Breast epithelium (tissue), 4 donors: ENCODE measurements at regions not wholly inside any gene's neighbourhood (a gene's known extent, or its start where the extent isn't known, plus 50 kb on each side); places are given as distances from the start of the nearest gene placed in this dataset.

Experiments
- DNase-seq, 2 donors: peaks; one replicate each; pipeline ENCODE4 v3.0.0-alpha.2; 2019; ENCODE audit warnings: low spot score in 2 of 2
- H3K27ac ChIP-seq, 2 donors: fragments of 200-600 bp; sonication (generic) in 1 of 2; one replicate each; pipeline ENCODE4 v1.5.1; 2016 to 2019; ENCODE audit warnings: mild to moderate bottlenecking in 1 of 2
- H3K27me3 ChIP-seq, 2 donors: fragments of 200-600 bp; sonication (generic) in 1 of 2; one replicate each; pipeline versions ENCODE4 v1.5.1 to v1.6.0; 2017 to 2019; ENCODE audit warnings: control low read depth in 1 of 2, mild to moderate bottlenecking in 1 of 2
- H3K36me3 ChIP-seq: fragments of 200-600 bp; one replicate; pipeline ENCODE4 v1.5.1; 2019
- H3K4me1 ChIP-seq, 2 donors: fragments of 200-600 bp; sonication (generic); one replicate each; pipeline ENCODE4 v1.5.1; 2016 to 2019; ENCODE audit warnings: control low read depth in 1 of 2
- H3K4me3 ChIP-seq, 3 donors: fragments of 200-600 bp; sonication (generic); 1 replicate in 2 of 3; 2 replicates in 1 of 3; pipeline ENCODE4 v1.5.1; 2016 to 2019; ENCODE audit warnings: mild to moderate bottlenecking in 3 of 3, moderate library complexity in 2 of 3
- H3K9me3 ChIP-seq, 2 donors: fragments of 200-600 bp; sonication (generic) in 1 of 2; one replicate each; pipeline ENCODE4 v1.5.1; 2016 to 2019; ENCODE audit warnings: control low read depth in 1 of 2
- CTCF ChIP-seq, 3 donors: fragments of 450-650 bp; IDR thresholded peaks; one replicate each; pipeline ENCODE4 v1.5.1; 2016 to 2017; ENCODE audit warnings: antibody characterized with exemption in 3 of 3, mild to moderate bottlenecking in 3 of 3, moderate library complexity in 3 of 3
- POLR2A ChIP-seq: fragments of 450-650 bp; IDR thresholded peaks from one replicate; pipeline ENCODE4 v1.6.1; 2016; ENCODE audit warnings: antibody characterized with exemption, mild to moderate bottlenecking, moderate library complexity
- POLR2AphosphoS5 ChIP-seq, 3 donors: sonication (generic); formaldehyde crosslinking; IDR thresholded peaks; one replicate each; pipeline ENCODE4 v1.6.1; 2017; ENCODE audit warnings: antibody characterized with exemption in 3 of 3
- intact Hi-C: fragments of 100-400 bp; cut with DNase I; formaldehyde crosslinking; loops from one replicate; pipeline ENCODE4 v1.15.1; 2023; ENCODE audit warnings: low total_unique reads

- no peaks in the 10 kb centered on the region for H3K4me1 ChIP-seq
Measured at GRCh38 chr1:178629252-178630154, 95.5 kb upstream of the RALGPS2 start.

GRCh38 chr1:178630417-178630816, 94.6 kb upstream of the RALGPS2 start:
- intact Hi-C loops, result no loop called here
- DNase-seq, result no peak

More at GRCh38 chr1:178629252-178630154, 95.5 kb upstream of the RALGPS2 start:
- Histone ChIP-seq H3K27ac (no peak overlapping the region), H3K9me3 (no peaks in the 10 kb centered on the region), H3K4me3 (no peak overlapping the region), H3K27me3 (no peaks in the 10 kb centered on the region), H3K36me3 (no peaks in the 10 kb centered on the region)
- no peak for DNase-seq
- TF ChIP-seq POLR2A, result no peak
- no peak for TF ChIP-seq POLR2AphosphoS5 (IDR thresholded peaks at IDR 0.05)
- TF ChIP-seq CTCF (IDR thresholded peaks at IDR 0.05), result no peak
- intact Hi-C loops, result no loop called here

GRCh38 chr1:178632653-178633052, 92.4 kb upstream of the RALGPS2 start:
- intact Hi-C loops, result no loop called here
- no peak for TF ChIP-seq POLR2A
- no peak for TF ChIP-seq CTCF (IDR thresholded peaks at IDR 0.05)
- TF ChIP-seq POLR2AphosphoS5 (IDR thresholded peaks at IDR 0.05), result no peak
- no peaks in the 10 kb centered on the region for H3K27me3 ChIP-seq
- no peak overlapping the region for H3K4me3 ChIP-seq
- no peaks in the 10 kb centered on the region for H3K4me1 ChIP-seq
- H3K9me3 ChIP-seq, result no peaks in the 10 kb centered on the region
- H3K27ac ChIP-seq, result no peak overlapping the region
- DNase-seq, result no peak
- no peaks in the 10 kb centered on the region for H3K36me3 ChIP-seq

More at GRCh38 chr1:178630417-178630816, 94.6 kb upstream of the RALGPS2 start:
- Histone ChIP-seq H3K27ac (no peak overlapping the region), H3K9me3 (no peaks in the 10 kb centered on the region), H3K36me3 (no peaks in the 10 kb centered on the region), H3K4me3 (no peak overlapping the region), H3K4me1 (no peaks in the 10 kb centered on the region), H3K27me3 (no peaks in the 10 kb centered on the region)
- no peak for TF ChIP-seq CTCF (IDR thresholded peaks at IDR 0.05)
- no peak for TF ChIP-seq POLR2A
- no peak for TF ChIP-seq POLR2AphosphoS5 (IDR thresholded peaks at IDR 0.05)

- H3K27ac ChIP-seq, result no peak overlapping the region
- no peaks in the 10 kb centered on the region for H3K4me1 ChIP-seq
- no peak for TF ChIP-seq CTCF (IDR thresholded peaks at IDR 0.05)
- no peak for TF ChIP-seq POLR2AphosphoS5 (IDR thresholded peaks at IDR 0.05)
- intact Hi-C loops, result no loop called here
- no peaks in the 10 kb centered on the region for H3K9me3 ChIP-seq
- no peak overlapping the region for H3K4me3 ChIP-seq
- DNase-seq, result no peak
- H3K36me3 ChIP-seq, result no peaks in the 10 kb centered on the region
- no peaks in the 10 kb centered on the region for H3K27me3 ChIP-seq
Measured at GRCh38 chr1:178633056-178633455, 92.0 kb upstream of the RALGPS2 start.

GRCh38 chr1:178634445-178634844, 90.6 kb upstream of the RALGPS2 start:
- Histone ChIP-seq H3K4me1 (no peaks in the 10 kb centered on the region), H3K27me3 (no peaks in the 10 kb centered on the region), H3K36me3 (no peaks in the 10 kb centered on the region), H3K9me3 (no peaks in the 10 kb centered on the region), H3K27ac (no peak overlapping the region), H3K4me3 (no peak overlapping the region)
- DNase-seq, result no peak
- intact Hi-C loops, result no loop called here
- TF ChIP-seq POLR2AphosphoS5 (IDR thresholded peaks at IDR 0.05), result peak in 1 of 3 donors; percentile 17
- TF ChIP-seq POLR2A, result no peak
- no peak for TF ChIP-seq CTCF (IDR thresholded peaks at IDR 0.05)
